ENCODE measurements at regions not wholly inside any gene's neighbourhood (a gene's known extent, or its start where the extent isn't known, plus 50 kb on each side); places are given as distances from the start of the nearest gene placed in this dataset.

DNA sequence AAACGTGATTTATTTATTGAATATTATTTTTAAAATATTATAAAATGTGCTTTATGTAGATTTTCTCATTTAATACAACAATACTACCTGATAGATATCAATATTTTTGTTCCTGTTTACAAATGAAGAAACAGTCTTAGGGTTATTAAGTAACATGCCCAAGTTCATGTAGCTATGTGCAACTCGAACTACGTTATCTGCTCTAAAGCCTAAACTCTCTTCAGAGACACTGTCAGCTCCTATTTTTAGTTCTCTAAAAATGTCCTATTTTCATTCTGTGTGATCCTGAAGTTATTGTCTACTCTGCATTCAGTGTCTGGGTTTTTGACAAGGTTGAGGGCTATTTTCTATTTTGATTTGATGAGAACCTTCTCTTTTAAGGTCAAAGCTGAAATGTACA, 550.1 kb upstream of the B3GALT2 start:
- TF ChIP-seq SPI1 (IDR thresholded peaks at IDR 0.05; ENCODE audit: borderline replicate concordance, insufficient read depth, low read depth, low read length) (no peak), EP300 (IDR thresholded peaks at IDR 0.05; ENCODE audit: borderline replicate concordance in 1 of 2, control insufficient read depth in 1 of 2, low read depth in 2 of 2, low read length in 2 of 2) (no peak), EGR1 (IDR thresholded peaks at IDR 0.05; ENCODE audit: borderline replicate concordance in 1 of 2, low read depth in 2 of 2, low read length in 2 of 2) (no peak)
- TF ChIP-seq, protein P1, sequence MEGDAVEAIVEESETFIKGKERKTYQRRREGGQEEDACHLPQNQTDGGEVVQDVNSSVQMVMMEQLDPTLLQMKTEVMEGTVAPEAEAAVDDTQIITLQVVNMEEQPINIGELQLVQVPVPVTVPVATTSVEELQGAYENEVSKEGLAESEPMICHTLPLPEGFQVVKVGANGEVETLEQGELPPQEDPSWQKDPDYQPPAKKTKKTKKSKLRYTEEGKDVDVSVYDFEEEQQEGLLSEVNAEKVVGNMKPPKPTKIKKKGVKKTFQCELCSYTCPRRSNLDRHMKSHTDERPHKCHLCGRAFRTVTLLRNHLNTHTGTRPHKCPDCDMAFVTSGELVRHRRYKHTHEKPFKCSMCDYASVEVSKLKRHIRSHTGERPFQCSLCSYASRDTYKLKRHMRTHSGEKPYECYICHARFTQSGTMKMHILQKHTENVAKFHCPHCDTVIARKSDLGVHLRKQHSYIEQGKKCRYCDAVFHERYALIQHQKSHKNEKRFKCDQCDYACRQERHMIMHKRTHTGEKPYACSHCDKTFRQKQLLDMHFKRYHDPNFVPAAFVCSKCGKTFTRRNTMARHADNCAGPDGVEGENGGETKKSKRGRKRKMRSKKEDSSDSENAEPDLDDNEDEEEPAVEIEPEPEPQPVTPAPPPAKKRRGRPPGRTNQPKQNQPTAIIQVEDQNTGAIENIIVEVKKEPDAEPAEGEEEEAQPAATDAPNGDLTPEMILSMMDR (IDR thresholded peaks at IDR 0.05 in 2 of 3, conservative IDR thresholded peaks at IDR 0.05 in 1 of 3; ENCODE audit: control insufficient read depth in 2 of 3, extremely low read depth in 1 of 3, insufficient read depth in 1 of 3, low read depth in 3 of 3, low read length in 3 of 3) = no peak
